Astrocyte of the spinal cord (primary cell): ENCODE measurements at regions not wholly inside any gene's neighbourhood (a gene's known extent, or its start where the extent isn't known, plus 50 kb on each side); places are given as distances from the start of the nearest gene placed in this dataset.
A peak's percentile ranks its signal among the peaks of the same experiment; 100 is the strongest.
"Not testable (repeated sequence)": the region's sequence is repeated elsewhere in the genome, so short reads cannot be mapped to it uniquely, and the experiment has no call there.

ENCODE experiments used
- DNase-seq: peaks from one replicate; pipeline ENCODE4 v3.0.0; 2011; ENCODE audit warnings: low read depth, low spot score
- H3K4me3 ChIP-seq: 2 replicates; pipeline ENCODE4 v1.5.1; 2011; ENCODE audit warnings: low read depth, mild to moderate bottlenecking, low read length, moderate library complexity
- CTCF ChIP-seq: IDR thresholded peaks from 2 replicates; pipeline ENCODE4 v1.5.1; 2012; ENCODE audit warnings: low read depth, mild to moderate bottlenecking, low read length, inconsistent platforms
- in situ Hi-C: cut with HindIII; loops from 2 replicates; pipeline ENCODE4 v1.10.0; 2017; ENCODE audit warnings: low sequenced_read_pairs

DNA sequence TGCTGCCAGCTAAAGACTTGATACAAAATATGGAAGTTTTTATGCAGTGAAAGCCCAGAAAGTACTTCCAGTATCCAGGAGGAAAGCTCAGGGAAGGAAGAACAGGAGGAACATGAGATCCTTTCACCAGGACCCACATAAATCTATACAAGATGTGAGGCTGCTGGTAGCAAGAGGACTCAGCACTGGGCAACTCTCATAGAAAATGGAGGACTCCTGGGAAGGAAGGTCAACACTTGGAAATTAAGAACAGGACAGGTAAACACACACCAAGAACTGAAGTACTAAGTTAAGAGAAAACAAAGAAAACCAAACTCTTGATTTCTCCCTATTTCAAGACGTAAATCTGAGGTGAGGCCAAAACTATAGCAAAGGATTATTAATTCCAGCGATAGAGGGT is 220.5 kb upstream of the HSF2 start:
- no peak for DNase-seq
- TF ChIP-seq CTCF, result no peak
- no peak overlapping the region for H3K4me3 ChIP-seq
- in situ Hi-C loops, result no loop called here

- peak; percentile 25 for DNase-seq
- TF ChIP-seq CTCF, result peak; percentile 30
These were observed 219.3 kb upstream of the HSF2 start for GRCh38 chr6:122180132-122180531.

DNA sequence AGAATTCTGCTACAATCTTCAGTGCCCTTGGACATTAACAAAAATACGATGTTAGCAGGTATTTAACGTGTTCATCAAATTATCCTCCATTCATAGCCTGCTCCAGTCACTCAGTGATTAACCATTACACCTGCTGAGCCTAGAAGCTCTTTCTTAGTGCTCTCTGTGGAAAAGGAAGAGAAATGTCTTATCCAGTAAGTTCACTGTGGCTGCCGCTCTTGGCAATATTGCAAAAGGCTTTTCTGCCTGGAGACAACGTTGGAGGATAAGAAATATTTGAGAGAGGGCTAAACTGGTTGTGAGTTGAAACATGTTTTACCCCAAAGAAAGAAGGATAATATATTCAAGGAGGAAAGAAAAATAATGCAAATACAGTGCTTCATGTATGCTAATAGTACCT is 217.4 kb upstream of the HSF2 start:
- no peak overlapping the region for H3K4me3 ChIP-seq
- DNase-seq, result no peak
- TF ChIP-seq CTCF, result no peak
- in situ Hi-C loops, result no loop called here

More at GRCh38 chr6:122180132-122180531, 219.3 kb upstream of the HSF2 start:
- in situ Hi-C loops, result no loop called here
- no peak overlapping the region for H3K4me3 ChIP-seq

DNA sequence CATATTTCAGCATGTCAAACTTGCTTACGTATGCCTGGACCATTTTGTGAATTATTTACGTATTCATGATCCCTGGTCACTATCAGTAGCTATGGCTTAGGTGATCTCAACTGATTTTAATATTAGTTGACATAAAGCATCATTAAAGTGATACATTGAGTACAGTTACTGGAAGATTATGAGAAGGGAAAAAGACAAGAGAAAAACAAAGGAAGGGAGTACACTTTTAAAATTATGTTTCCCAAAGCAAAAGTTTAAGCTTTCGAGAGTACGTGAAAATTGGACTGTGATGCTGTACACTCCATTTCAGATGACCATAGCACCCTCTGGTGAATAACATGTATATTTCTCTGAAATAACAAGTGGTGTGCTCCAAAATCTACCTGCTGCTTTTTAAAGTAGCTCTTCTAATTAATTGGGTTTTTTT is 215.0 kb upstream of the HSF2 start:
- TF ChIP-seq CTCF, result peak; percentile 45
- no peak overlapping the region for H3K4me3 ChIP-seq
- peak; percentile 54 for DNase-seq
- in situ Hi-C loops, result no loop called here

DNA sequence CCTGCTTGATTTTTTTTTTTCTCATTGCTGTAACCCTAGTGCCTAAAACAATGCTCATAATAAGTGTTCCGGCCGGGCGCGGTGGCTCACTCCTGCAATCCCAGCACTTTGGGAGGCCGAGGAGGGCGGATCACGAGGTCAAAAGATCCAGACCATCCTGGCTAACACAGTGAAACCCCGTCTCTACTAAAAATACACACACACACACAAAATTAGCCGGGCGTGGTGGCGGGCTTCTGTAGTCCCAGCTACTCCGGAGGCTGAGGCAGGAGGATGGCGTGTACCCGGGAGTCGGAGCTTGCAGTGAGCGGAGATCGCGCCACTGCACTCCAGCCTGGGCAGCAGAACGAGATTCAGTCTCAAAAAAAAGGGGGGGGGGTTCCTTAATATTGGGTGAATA is 214.0 kb upstream of the HSF2 start:
- H3K4me3 ChIP-seq, in situ Hi-C loops, DNase-seq: not testable (repeated sequence)

DNA sequence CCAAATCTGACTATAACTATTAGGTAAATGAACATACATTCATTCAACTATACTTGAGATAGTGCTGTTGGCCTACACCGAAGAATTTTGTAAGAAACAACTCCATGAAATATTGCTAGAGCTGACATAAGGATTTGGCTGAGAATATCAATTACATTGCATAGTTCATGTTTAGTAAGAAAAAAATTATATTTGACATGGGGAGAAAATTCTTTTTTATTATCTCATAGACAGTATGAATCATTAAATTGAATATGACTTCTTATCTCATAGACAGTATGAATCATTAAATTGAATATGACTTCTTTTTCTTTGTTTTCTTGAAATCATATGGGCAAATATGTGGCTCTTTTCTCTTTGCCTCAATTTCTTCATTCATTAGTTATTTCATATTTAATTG is 212.3 kb upstream of the HSF2 start:
- DNase-seq, result no peak
- in situ Hi-C loops, result no loop called here
- no peak overlapping the region for H3K4me3 ChIP-seq
- TF ChIP-seq CTCF, result no peak

- no peak overlapping the region for H3K4me3 ChIP-seq
- in situ Hi-C loops, result no loop called here
- no peak for TF ChIP-seq CTCF
- no peak for DNase-seq
These were observed 200.5 kb upstream of the HSF2 start for GRCh38 chr6:122198922-122199321.
